HEK293 (cell line): ENCODE measurements at regions not wholly inside any gene's neighbourhood (a gene's known extent, or its start where the extent isn't known, plus 50 kb on each side); places are given as distances from the start of the nearest gene placed in this dataset.

Experiments
- CTCF ChIA-PET: fragments of 350-600 bp; formaldehyde crosslinking; extraction: SDS; loops from one replicate; lab custom pipeline; 2021; ENCODE audit warnings: antibody characterized with exemption; lab: Yijun Ruan, JAX
- POLR2A ChIA-PET: fragments of 300-600 bp; formaldehyde crosslinking; extraction: SDS; loops from one replicate; lab custom pipeline; 2020; ENCODE audit warnings: antibody characterized with exemption, inconsistent platforms; lab: Yijun Ruan, JAX
- H3K27ac ChIP-seq: fragments of 200-500 bp; sonication (Bioruptor generic); 2 replicates; pipeline ENCODE4 v1.5.1; 2014; ENCODE audit warnings: low read depth, low read length, control low read depth, inconsistent platforms; ENCODE audit errors: extremely low read depth
- H3K36me3 ChIP-seq, 2 experiments: fragments of 200-500 bp in 1 of 2; sonication (Bioruptor generic) in 1 of 2; 1 replicate in 1 of 2; 2 replicates in 1 of 2; pipeline ENCODE4 v1.5.1; 2014 to 2017; ENCODE audit warnings: inconsistent platforms in 2 of 2, low read length in 2 of 2; ENCODE audit not compliant: control insufficient read depth in 2 of 2, insufficient read depth in 1 of 2
- H3K4me1 ChIP-seq: fragments of 200-500 bp; sonication (Bioruptor generic); 2 replicates; pipeline ENCODE4 v1.5.1; 2014; ENCODE audit warnings: mild to moderate bottlenecking, low read length, inconsistent platforms; ENCODE audit not compliant: control insufficient read depth, insufficient read depth
- H3K4me3 ChIP-seq: 2 replicates; pipeline ENCODE4 v1.5.1; 2011; ENCODE audit warnings: low read depth, mild to moderate bottlenecking, control low read depth, low read length, moderate library complexity
- H3K9me3 ChIP-seq: fragments of 200-500 bp; sonication (Bioruptor generic); 2 replicates; pipeline ENCODE4 v1.5.1; 2014; ENCODE audit warnings: low read depth, low read length, inconsistent platforms; ENCODE audit not compliant: control insufficient read depth, insufficient read depth
- BCL6B ChIP-seq: fragments of 450-650 bp; formaldehyde crosslinking; IDR thresholded peaks from 2 replicates; pipeline ENCODE4 v1.5.1; 2017; ENCODE audit warnings: missing biosample characterization, missing genetic modification characterization
- HOXD13 ChIP-seq: sonication (generic); formaldehyde crosslinking; IDR thresholded peaks from 2 replicates; pipeline ENCODE4 v1.8.0; 2022; ENCODE audit warnings: missing genetic modification reagents, borderline replicate concordance
- IKZF3 ChIP-seq: fragments of 450-650 bp; IDR thresholded peaks from 2 replicates; pipeline ENCODE4 v1.5.0; 2018; ENCODE audit warnings: missing biosample characterization, mild to moderate bottlenecking, missing genetic modification characterization, moderate library complexity
- PRDM4 ChIP-seq: fragments of 450-650 bp; formaldehyde crosslinking; IDR thresholded peaks from 2 replicates; pipeline ENCODE4 v1.5.1; 2017; ENCODE audit warnings: missing biosample characterization, missing genetic modification characterization
- YY2 ChIP-seq: fragments of 450-650 bp; formaldehyde crosslinking; IDR thresholded peaks from 2 replicates; pipeline ENCODE4 v1.5.1; 2016; ENCODE audit warnings: missing biosample characterization, missing genetic modification characterization
- ZBTB26 ChIP-seq: fragments of 450-650 bp; formaldehyde crosslinking; optimal IDR thresholded peaks from 2 replicates; pipeline ENCODE3; 2016; ENCODE audit warnings: missing biosample characterization, mild to moderate bottlenecking, missing genetic modification characterization
- ZNF114 ChIP-seq: fragments of 450-650 bp; formaldehyde crosslinking; IDR thresholded peaks from 2 replicates; pipeline ENCODE4 v1.5.0; 2017; ENCODE audit warnings: missing biosample characterization, missing genetic modification characterization
- ZNF18 ChIP-seq: fragments of 450-650 bp; formaldehyde crosslinking; IDR thresholded peaks from 2 replicates; pipeline ENCODE4 v1.5.1; 2016; ENCODE audit warnings: missing biosample characterization, missing genetic modification characterization
- ZNF2 ChIP-seq: fragments of 450-650 bp; formaldehyde crosslinking; IDR thresholded peaks from 2 replicates; pipeline ENCODE4 v1.5.1; 2016; ENCODE audit warnings: missing biosample characterization, missing genetic modification characterization
- ZNF214 ChIP-seq: fragments of 450-650 bp; formaldehyde crosslinking; IDR thresholded peaks from 2 replicates; pipeline ENCODE4 v1.5.1; 2017; ENCODE audit warnings: missing biosample characterization, mild to moderate bottlenecking, missing genetic modification characterization, borderline replicate concordance
- ZNF501 ChIP-seq: fragments of 450-650 bp; formaldehyde crosslinking; IDR thresholded peaks from 2 replicates; pipeline ENCODE4 v1.5.1; 2016; ENCODE audit warnings: missing biosample characterization, missing genetic modification characterization
- ZNF530 ChIP-seq: fragments of 450-650 bp; formaldehyde crosslinking; IDR thresholded peaks from 2 replicates; pipeline ENCODE4 v1.5.1; 2016; ENCODE audit warnings: low read depth, missing biosample characterization, missing genetic modification characterization
- ZNF623 ChIP-seq: fragments of 450-650 bp; formaldehyde crosslinking; IDR thresholded peaks from 2 replicates; pipeline ENCODE4 v1.5.1; 2016; ENCODE audit warnings: missing biosample characterization, missing genetic modification characterization
- ZNF677 ChIP-seq: fragments of 450-650 bp; IDR thresholded peaks from 2 replicates; pipeline ENCODE4 v1.5.0; 2018; ENCODE audit warnings: missing biosample characterization, mild to moderate bottlenecking, missing genetic modification characterization, moderate library complexity
- ZSCAN18 ChIP-seq: fragments of 450-650 bp; formaldehyde crosslinking; IDR thresholded peaks from 2 replicates; pipeline ENCODE4 v1.5.1; 2016; ENCODE audit warnings: missing biosample characterization, missing genetic modification characterization

- Histone ChIP-seq H3K9me3 (no peaks in the 10 kb centered on the region), H3K36me3 (no peaks in the 10 kb centered on the region), H3K27ac (no peak overlapping the region)
- no peak for TF ChIP-seq ZNF18 (tag by site-specific recombination)
- TF ChIP-seq BCL6B (tag by site-specific recombination) = peak; percentile 60
- TF ChIP-seq, all 188 proteins: peak for 1
- ChIA-PET CTCF (interaction anchor here (0.5 to 1.1 kb wide), 3 partner anchors 10 to 1237 kb away, joined by 3 to 5 read pairs (median 4); no protein-coding TSS in a partner anchor), POLR2A (no interaction called here)
- peaks cover 5% of the 10 kb centered on the region for H3K4me1 ChIP-seq
- no peak overlapping the region for H3K4me3 ChIP-seq
Observed at GRCh38 chr6:112690497-112691202, 343.5 kb downstream of the RFPL4B start.

- Histone ChIP-seq H3K9me3 (no peaks in the 10 kb centered on the region), H3K4me3 (no peak overlapping the region), H3K4me1 (peaks cover 5% of the 10 kb centered on the region), H3K36me3 (no peaks in the 10 kb centered on the region), H3K27ac (no peak overlapping the region)
- ChIA-PET CTCF (interaction anchor here (0.5 to 1.1 kb wide), 2 partner anchors 10 to 1238 kb away, joined by 4 to 5 read pairs; no protein-coding TSS in a partner anchor), POLR2A (no interaction called here)
- TF ChIP-seq BCL6B (tag by site-specific recombination) = 0 out of 2 replicates have a peak, but pooled peaks have one; percentile 29
- TF ChIP-seq ZSCAN18 = no peak
Observed at GRCh38 chr6:112691289-112691688, 344.2 kb downstream of the RFPL4B start.

GRCh38 chr6:112695001-112695400, 347.9 kb downstream of the RFPL4B start:
- Histone ChIP-seq H3K4me1 (peaks cover 8% of the 10 kb centered on the region), H3K9me3 (no peaks in the 10 kb centered on the region), H3K27ac (no peak overlapping the region), H3K36me3 (no peaks in the 10 kb centered on the region), H3K4me3 (no peak overlapping the region)
- POLR2A ChIA-PET = no interaction called here
- CTCF ChIA-PET = interaction anchor here (0.5 to 1.2 kb wide), 3 partner anchors 15 to 325 kb away, joined by 3 to 6 read pairs (median 3); no protein-coding TSS in a partner anchor
- no peak for TF ChIP-seq YY2 (tag by site-specific recombination)
- TF ChIP-seq ZNF114 (tag by site-specific recombination) = no peak
- no peak for TF ChIP-seq HOXD13 (CRISPR knock-in tag)
- no peak for TF ChIP-seq PRDM4
- TF ChIP-seq ZSCAN18 = no peak
- TF ChIP-seq ZNF214 = no peak
- no peak for TF ChIP-seq ZNF677
- no peak for TF ChIP-seq ZNF530 (tag by site-specific recombination)
- no peak for TF ChIP-seq ZNF501 (tag by site-specific recombination)
- no peak for TF ChIP-seq ZNF623 (tag by site-specific recombination)
- TF ChIP-seq ZNF2 (tag by site-specific recombination) = no peak
- no peak for TF ChIP-seq ZBTB26
- TF ChIP-seq IKZF3 (tag by site-specific recombination) = no peak
